ENCODE measurements at regions not wholly inside any gene's neighbourhood (a gene's known extent, or its start where the extent isn't known, plus 50 kb on each side); places are given as distances from the start of the nearest gene placed in this dataset.

DNA sequence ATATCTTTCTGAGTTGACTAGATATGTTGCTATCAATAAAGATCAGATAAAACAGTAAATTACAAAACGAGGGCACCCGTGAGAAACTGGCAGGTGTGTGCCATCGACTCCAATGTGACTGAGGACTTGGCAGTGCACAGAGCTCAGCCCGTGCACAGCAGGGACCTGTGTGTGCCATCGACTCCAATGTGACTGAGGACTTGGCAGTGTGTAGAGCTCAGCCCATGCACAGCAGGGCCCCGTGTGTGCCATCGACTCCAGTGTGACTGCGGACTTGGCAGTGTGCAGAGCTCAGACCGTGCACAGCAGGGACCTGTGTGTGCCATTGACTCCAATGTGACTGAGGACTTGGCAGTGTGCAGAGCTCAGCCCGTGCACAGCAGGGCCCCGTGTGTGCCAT is 347.2 kb upstream of the B3GAT1 start:
- 87% methylated on average over 10 of the region's 11 CpGs; no CpG with 5 or more reads in 1 of the 2 experiments for WGBS, 2 experiments (ENCODE audit: extremely low coverage in 1 of 2, insufficient coverage in 1 of 2, insufficient read length in 1 of 2, insufficient replicate concordance in 2 of 2, low coverage in 1 of 2, low lambda C conversion rate in 2 of 2, missing lambda C conversion rate in 1 of 2)
- FAIRE-seq: no peak

More for the DNA sequence above, 347.2 kb upstream of the B3GAT1 start:
- no peak for TF ChIP-seq RFX5 (IDR thresholded peaks at IDR 0.05; ENCODE audit: borderline replicate concordance, low read depth, low read length)
- TF ChIP-seq, protein P1, sequence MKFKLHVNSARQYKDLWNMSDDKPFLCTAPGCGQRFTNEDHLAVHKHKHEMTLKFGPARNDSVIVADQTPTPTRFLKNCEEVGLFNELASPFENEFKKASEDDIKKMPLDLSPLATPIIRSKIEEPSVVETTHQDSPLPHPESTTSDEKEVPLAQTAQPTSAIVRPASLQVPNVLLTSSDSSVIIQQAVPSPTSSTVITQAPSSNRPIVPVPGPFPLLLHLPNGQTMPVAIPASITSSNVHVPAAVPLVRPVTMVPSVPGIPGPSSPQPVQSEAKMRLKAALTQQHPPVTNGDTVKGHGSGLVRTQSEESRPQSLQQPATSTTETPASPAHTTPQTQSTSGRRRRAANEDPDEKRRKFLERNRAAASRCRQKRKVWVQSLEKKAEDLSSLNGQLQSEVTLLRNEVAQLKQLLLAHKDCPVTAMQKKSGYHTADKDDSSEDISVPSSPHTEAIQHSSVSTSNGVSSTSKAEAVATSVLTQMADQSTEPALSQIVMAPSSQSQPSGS (IDR thresholded peaks at IDR 0.05; ENCODE audit: low read length): no peak
- CTCF ChIA-PET (ENCODE audit: partially characterized antibody): interaction anchor here (0.8 to 1.0 kb wide), 2 partner anchors 33 to 47 kb away, joined by 3 read pairs; no protein-coding TSS in a partner anchor
- no peak overlapping the region for H3K4me2 ChIP-seq (ENCODE audit: insufficient read depth in 1 of 2, low read depth in 2 of 2, low read length in 2 of 2)
- no peak overlapping the region for H3K4me3 ChIP-seq (ENCODE audit: extremely low read depth in 1 of 4, insufficient read depth in 2 of 4, low read depth in 3 of 4, low read length in 4 of 4)
- no peak overlapping the region for H3K14ac ChIP-seq (ENCODE audit: insufficient read length)
- H4K91ac ChIP-seq (replicated peaks; ENCODE audit: insufficient read length, low read length): no peak overlapping the region
- H4K8ac ChIP-seq (ENCODE audit: extremely low read depth, insufficient read depth, low read length): no peak overlapping the region
- no peak overlapping the region for H2AK5ac ChIP-seq (ENCODE audit: low read depth, low read length)
- no peaks in the 10 kb centered on the region for H3K27me3 ChIP-seq (replicated peaks in 1 of 4; ENCODE audit: control insufficient read depth in 3 of 4, extremely low read depth in 1 of 4, insufficient read depth in 3 of 4, low read length in 3 of 4)
- no peak overlapping the region for H3K4ac ChIP-seq (replicated peaks; ENCODE audit: insufficient read length, low read depth, low read length)
- no peaks in the 10 kb centered on the region for H4K20me1 ChIP-seq (replicated peaks in 1 of 2; ENCODE audit: control insufficient read depth in 1 of 2, insufficient read depth in 2 of 2, low read length in 2 of 2)
- H2BK120ac ChIP-seq (replicated peaks; ENCODE audit: low read depth, low read length): no peak overlapping the region
- H3K18ac ChIP-seq (ENCODE audit: extremely low read depth, low read length): no peak overlapping the region
- no peaks in the 10 kb centered on the region for H3K9me3 ChIP-seq (ENCODE audit: insufficient read depth in 2 of 2, low read depth in 1 of 2, low read length in 1 of 2)
- no peak overlapping the region for H3K9ac ChIP-seq (replicated peaks in 1 of 4; ENCODE audit: extremely low read depth in 1 of 4, low read depth in 3 of 4, low read length in 3 of 4)
- no peaks in the 10 kb centered on the region for H3K36me3 ChIP-seq (ENCODE audit: control insufficient read depth in 2 of 4, insufficient read depth in 4 of 4, low read length in 3 of 4)
- H2BK5ac ChIP-seq (ENCODE audit: low read depth, low read length): no peak overlapping the region
- no peaks in the 10 kb centered on the region for H3K79me1 ChIP-seq (ENCODE audit: low read depth, low read length)
- POLR2A ChIA-PET (ENCODE audit: partially characterized antibody): interaction anchor here (0.7 kb wide), 1 partner anchor 393 kb away, joined by 3 read pairs; no protein-coding TSS in a partner anchor
- no peak overlapping the region for H3K23ac ChIP-seq (ENCODE audit: insufficient read length)
- H2BK20ac ChIP-seq (ENCODE audit: low read length): no peak overlapping the region
- no peaks in the 10 kb centered on the region for H3K79me2 ChIP-seq (ENCODE audit: control insufficient read depth in 1 of 2, insufficient read depth in 2 of 2, low read length in 2 of 2)
- H2BK15ac ChIP-seq (ENCODE audit: low read length): no peak overlapping the region
- DNase-seq (ENCODE audit: low read depth in 1 of 2, low spot score in 2 of 2): no peak
- peaks cover 0 to 2% (median 0%) of the 10 kb centered on the region in 4 experiments; a peak in 1 of 7 replicates for H3K4me1 ChIP-seq (replicated peaks in 1 of 4; ENCODE audit: control insufficient read depth in 3 of 4, insufficient read depth in 4 of 4, low read length in 3 of 4)
- no peak overlapping the region for H4K5ac ChIP-seq (ENCODE audit: insufficient read length, low read depth, low read length)
- no peak overlapping the region for H3K27ac ChIP-seq (ENCODE audit: low read depth, low read length)
- no peak overlapping the region for H3K56ac ChIP-seq (replicated peaks; ENCODE audit: insufficient read length, low read depth, low read length)
- no peak overlapping the region for H2AFZ ChIP-seq (ENCODE audit: low read length)
- no peak overlapping the region for H2BK12ac ChIP-seq (ENCODE audit: low read depth, low read length)
- no peaks in the 10 kb centered on the region for H3K23me2 ChIP-seq (ENCODE audit: low read depth, low read length)
